ENCODE measurements at regions not wholly inside any gene's neighbourhood (a gene's known extent, or its start where the extent isn't known, plus 50 kb on each side); places are given as distances from the start of the nearest gene placed in this dataset.

DNA sequence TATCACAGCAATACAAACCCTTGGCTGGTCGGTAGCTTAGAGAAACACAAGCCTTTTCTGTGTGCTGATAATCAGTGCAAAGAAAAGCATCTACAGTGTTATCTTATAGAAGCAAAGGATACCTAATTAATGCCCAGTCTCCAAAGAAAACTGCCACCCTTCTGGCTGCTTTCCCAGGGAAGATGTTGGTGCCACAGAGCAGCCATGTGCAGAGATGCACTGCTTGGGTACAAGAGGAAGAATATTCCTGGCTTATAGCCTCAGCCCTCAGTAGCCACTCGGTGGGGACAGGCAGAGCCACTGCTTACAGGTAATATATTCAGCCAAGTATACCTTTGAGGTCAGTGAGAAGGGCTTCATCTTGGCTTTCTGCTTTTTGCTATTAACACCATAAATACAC lies 185.3 kb downstream of the PCSK1 start:
- DNase-seq (ENCODE audit: low read depth) = no peak
- no peak for TF ChIP-seq CTCF (conservative IDR thresholded peaks at IDR 0.05; ENCODE audit: low read depth, low read length)
- no peak overlapping the region for H3K4me3 ChIP-seq (ENCODE audit: low read depth, low read length)

DNA sequence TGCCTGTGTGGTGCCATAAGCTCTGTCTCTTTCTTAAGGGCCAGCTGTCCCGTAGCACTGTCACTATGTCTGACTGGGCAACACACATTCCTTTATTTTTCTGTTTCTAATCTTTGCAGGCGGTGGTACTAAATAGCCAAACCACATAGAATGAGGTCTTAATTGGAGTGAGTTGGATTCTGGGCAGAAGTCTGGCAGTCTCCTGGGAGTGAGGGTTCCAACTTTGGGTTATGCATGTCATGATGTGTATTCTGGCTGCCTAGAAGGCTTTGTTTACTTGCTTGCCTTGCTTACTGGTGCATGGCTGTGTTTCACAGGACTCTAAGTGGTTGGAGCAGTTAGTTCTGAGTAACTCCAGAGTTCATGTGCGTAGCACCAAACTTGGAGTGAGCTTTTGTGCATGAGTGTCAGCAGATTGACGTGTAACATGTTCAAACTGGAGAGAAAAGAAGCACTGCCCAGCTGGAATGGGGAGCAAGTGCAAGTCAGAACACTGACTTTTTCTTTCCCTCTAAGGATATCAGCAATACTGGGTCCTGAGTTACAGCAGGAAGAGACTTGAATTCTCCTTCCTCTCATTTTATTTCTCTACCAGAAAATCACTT lies 185.8 kb downstream of the PCSK1 start:
- peak; percentile 72 for DNase-seq (ENCODE audit: low read depth)
- H3K4me3 ChIP-seq (ENCODE audit: low read depth, low read length) = no peak overlapping the region
- TF ChIP-seq CTCF (conservative IDR thresholded peaks at IDR 0.05; ENCODE audit: low read depth, low read length) = no peak

DNA sequence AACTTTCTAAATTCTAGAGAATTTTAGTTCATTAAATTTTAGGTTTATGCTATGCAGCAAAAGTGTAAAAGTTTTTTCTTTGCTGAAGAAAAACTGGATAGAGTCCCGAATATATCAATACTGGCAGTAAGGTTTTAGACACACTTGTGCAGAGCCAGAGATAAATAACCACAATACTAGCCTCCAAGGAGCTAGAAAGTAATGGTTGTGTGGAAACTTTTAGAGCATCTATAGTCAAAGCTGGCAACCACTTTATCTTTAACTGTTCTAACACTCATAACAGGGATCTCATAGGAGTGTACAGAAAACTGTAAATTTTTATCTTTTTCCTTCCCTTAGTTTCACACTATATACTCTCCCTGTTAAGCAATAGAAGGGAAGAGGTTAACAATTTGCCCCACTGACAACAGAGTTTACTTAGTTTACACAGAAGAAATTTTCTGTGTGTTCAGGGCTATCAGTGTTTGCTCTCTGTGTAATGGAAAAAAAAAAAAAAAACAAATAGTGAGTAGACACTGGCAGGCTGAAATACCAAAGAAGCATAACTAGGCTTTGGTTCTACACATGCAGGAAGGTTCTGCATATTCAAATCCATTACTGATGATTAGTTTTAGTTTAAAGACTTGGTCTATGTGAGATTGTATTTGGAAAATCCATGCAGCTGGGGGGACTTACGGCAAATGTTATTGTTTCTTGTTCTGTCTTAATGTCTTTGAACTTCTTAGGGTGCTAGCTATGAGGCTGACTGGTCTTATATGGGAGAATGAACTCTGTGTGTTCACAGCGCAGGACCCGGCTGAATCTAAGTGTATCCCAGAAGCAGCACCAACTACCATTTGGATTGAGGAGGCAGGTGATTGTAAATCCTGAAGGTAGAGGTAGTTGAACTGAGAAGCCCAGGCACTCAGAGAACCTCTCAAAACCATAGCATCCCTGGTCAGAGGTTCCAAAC lies 187.6 kb downstream of the PCSK1 start:
- no peak overlapping the region for H3K4me3 ChIP-seq (ENCODE audit: low read depth, low read length)
- TF ChIP-seq CTCF (conservative IDR thresholded peaks at IDR 0.05; ENCODE audit: low read depth, low read length) = no peak
- DNase-seq (ENCODE audit: low read depth) = no peak

- no peak overlapping the region for H3K4me3 ChIP-seq (ENCODE audit: low read depth, low read length)
- no peak for TF ChIP-seq CTCF (conservative IDR thresholded peaks at IDR 0.05; ENCODE audit: low read depth, low read length)
- DNase-seq (ENCODE audit: low read depth) = no peak
Measured at GRCh38 chr5:96244696-96245095, 188.4 kb downstream of the PCSK1 start.

- H3K4me3 ChIP-seq (ENCODE audit: low read depth, low read length) = no peak overlapping the region
- no peak for TF ChIP-seq CTCF (conservative IDR thresholded peaks at IDR 0.05; ENCODE audit: low read depth, low read length)
- no peak for DNase-seq (ENCODE audit: low read depth)
Measured at GRCh38 chr5:96243862-96244261, 189.2 kb downstream of the PCSK1 start.

DNA sequence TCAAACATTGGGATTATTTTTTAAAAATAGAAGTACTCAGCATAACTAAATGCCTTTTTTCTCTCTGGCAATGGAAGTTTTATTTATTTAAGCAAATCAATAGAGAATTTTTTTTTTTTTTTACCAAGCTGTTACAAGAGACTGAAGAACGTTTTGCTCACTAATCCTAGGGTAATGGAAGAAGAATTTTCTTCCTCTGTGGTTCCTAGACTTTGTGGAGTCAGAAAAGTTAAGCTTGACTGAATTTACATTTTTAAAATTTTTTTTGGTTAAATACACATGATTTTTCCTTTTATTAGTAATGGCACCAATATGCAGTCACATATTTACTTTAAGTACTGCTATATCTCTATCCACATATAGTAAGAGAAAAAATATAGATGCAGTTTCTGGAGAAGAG lies 189.8 kb downstream of the PCSK1 start:
- TF ChIP-seq CTCF (conservative IDR thresholded peaks at IDR 0.05; ENCODE audit: low read depth, low read length) = no peak
- no peak for DNase-seq (ENCODE audit: low read depth)
- no peak overlapping the region for H3K4me3 ChIP-seq (ENCODE audit: low read depth, low read length)

Measured in epithelial cell of proximal tubule (primary cell).